ENCODE measurements at regions not wholly inside any gene's neighbourhood (a gene's known extent, or its start where the extent isn't known, plus 50 kb on each side); places are given as distances from the start of the nearest gene placed in this dataset.

GRCh38 chr3:117903226-117903625 is 1131.4 kb downstream of the IGSF11 start:
- no peak overlapping the region for H2AK5ac ChIP-seq (ENCODE audit: low read depth, low read length)
- no peak overlapping the region for H3K23ac ChIP-seq (ENCODE audit: low read depth, low read length, poor library complexity)
- DNase-seq (ENCODE audit: low spot score) = no peak
- H3K9me3 ChIP-seq (replicated peaks in 1 of 2; ENCODE audit: control insufficient read depth in 2 of 2, insufficient read depth in 1 of 2, low read depth in 1 of 2, low read length in 2 of 2) = peaks cover 0 to under 1% of the 10 kb centered on the region in 2 donors
- no peak overlapping the region for H2BK12ac ChIP-seq (ENCODE audit: low read length)
- no peak overlapping the region for H3K14ac ChIP-seq (ENCODE audit: low read length)
- H3K4me3 ChIP-seq (ENCODE audit: low read length in 2 of 2) = no peak overlapping the region
- no peak overlapping the region for H2BK15ac ChIP-seq (ENCODE audit: low read length)
- H3K36me3 ChIP-seq (replicated peaks in 1 of 2; ENCODE audit: control insufficient read depth in 2 of 2, insufficient read depth in 2 of 2, low read length in 2 of 2) = no peaks in the 10 kb centered on the region
- H3K79me1 ChIP-seq (ENCODE audit: low read depth, low read length) = no peaks in the 10 kb centered on the region
- H3K9ac ChIP-seq (ENCODE audit: low read depth, low read length, poor library complexity) = no peak overlapping the region
- no peak overlapping the region for H4K91ac ChIP-seq (ENCODE audit: low read depth, low read length, poor library complexity)
- H2BK5ac ChIP-seq (ENCODE audit: low read length) = no peak overlapping the region
- no peak overlapping the region for H2AFZ ChIP-seq (ENCODE audit: low read length)
- peaks cover 0 to 8% of the 10 kb centered on the region in 2 donors for H3K4me1 ChIP-seq (ENCODE audit: control insufficient read depth in 2 of 2, insufficient read depth in 1 of 2, low read depth in 1 of 2, low read length in 2 of 2)
- H3K4ac ChIP-seq (ENCODE audit: low read length) = no peak overlapping the region
- no peaks in the 10 kb centered on the region for H3K27me3 ChIP-seq (ENCODE audit: control insufficient read depth in 3 of 3, insufficient read depth in 3 of 3, low read depth in 1 of 3, low read length in 3 of 3)
- no peak overlapping the region for H4K8ac ChIP-seq (ENCODE audit: low read depth, low read length)
- H3K18ac ChIP-seq (ENCODE audit: low read length) = no peak overlapping the region
- H3K4me2 ChIP-seq (ENCODE audit: insufficient read depth, low read length, poor library complexity, severe bottlenecking) = no peak overlapping the region
- no peak overlapping the region for H2BK120ac ChIP-seq (ENCODE audit: low read depth, low read length)
- H3K27ac ChIP-seq (replicated peaks; ENCODE audit: low read length) = no peak overlapping the region

- H3K4me1 ChIP-seq (ENCODE audit: control insufficient read depth in 2 of 2, insufficient read depth in 1 of 2, low read depth in 1 of 2, low read length in 2 of 2) = peaks cover 0 to 6% of the 10 kb centered on the region in 2 donors
- H3K4me2 ChIP-seq (ENCODE audit: insufficient read depth, low read length, poor library complexity, severe bottlenecking) = no peak overlapping the region
- no peaks in the 10 kb centered on the region for H3K79me1 ChIP-seq (ENCODE audit: low read depth, low read length)
- no peak overlapping the region for H2BK5ac ChIP-seq (ENCODE audit: low read length)
- H3K4me3 ChIP-seq (ENCODE audit: low read length in 2 of 2) = no peak overlapping the region
- no peak overlapping the region for H2BK15ac ChIP-seq (ENCODE audit: low read length)
- no peak overlapping the region for H3K4ac ChIP-seq (ENCODE audit: low read length)
- H2AK5ac ChIP-seq (ENCODE audit: low read depth, low read length) = no peak overlapping the region
- no peak overlapping the region for H3K23ac ChIP-seq (ENCODE audit: low read depth, low read length, poor library complexity)
- H4K91ac ChIP-seq (ENCODE audit: low read depth, low read length, poor library complexity) = no peak overlapping the region
- WGBS, 2 donors (ENCODE audit: extremely low coverage in 2 of 2, insufficient read length in 2 of 2, insufficient replicate concordance in 1 of 2) = no CpG with 5 or more reads among the region's 3 CpGs
- H2AFZ ChIP-seq (ENCODE audit: low read length) = no peak overlapping the region
- no peaks in the 10 kb centered on the region for H3K27me3 ChIP-seq (ENCODE audit: control insufficient read depth in 3 of 3, insufficient read depth in 3 of 3, low read depth in 1 of 3, low read length in 3 of 3)
- no peak overlapping the region for H3K18ac ChIP-seq (ENCODE audit: low read length)
- no peaks in the 10 kb centered on the region for H3K9me3 ChIP-seq (replicated peaks in 1 of 2; ENCODE audit: control insufficient read depth in 2 of 2, insufficient read depth in 1 of 2, low read depth in 1 of 2, low read length in 2 of 2)
- no peak overlapping the region for H4K8ac ChIP-seq (ENCODE audit: low read depth, low read length)
- no peaks in the 10 kb centered on the region for H3K36me3 ChIP-seq (replicated peaks in 1 of 2; ENCODE audit: control insufficient read depth in 2 of 2, insufficient read depth in 2 of 2, low read length in 2 of 2)
- H3K27ac ChIP-seq (replicated peaks; ENCODE audit: low read length) = no peak overlapping the region
- H3K14ac ChIP-seq (ENCODE audit: low read length) = no peak overlapping the region
- DNase-seq (ENCODE audit: low spot score) = no peak
- no peak overlapping the region for H2BK12ac ChIP-seq (ENCODE audit: low read length)
- H3K9ac ChIP-seq (ENCODE audit: low read depth, low read length, poor library complexity) = no peak overlapping the region
- no peak overlapping the region for H2BK120ac ChIP-seq (ENCODE audit: low read depth, low read length)
Measured at GRCh38 chr3:117910820-117911521, 1123.7 kb downstream of the IGSF11 start.

- no peak overlapping the region for H2AK5ac ChIP-seq (ENCODE audit: low read depth, low read length)
- no peak overlapping the region for H2BK5ac ChIP-seq (ENCODE audit: low read length)
- no peak overlapping the region for H2BK12ac ChIP-seq (ENCODE audit: low read length)
- H3K36me3 ChIP-seq (replicated peaks in 1 of 2; ENCODE audit: control insufficient read depth in 2 of 2, insufficient read depth in 2 of 2, low read length in 2 of 2) = no peaks in the 10 kb centered on the region
- H3K27ac ChIP-seq (replicated peaks; ENCODE audit: low read length) = no peak overlapping the region
- no peak overlapping the region for H2AFZ ChIP-seq (ENCODE audit: low read length)
- no CpG with 5 or more reads among the region's 2 CpGs for WGBS, 2 donors (ENCODE audit: extremely low coverage in 2 of 2, insufficient read length in 2 of 2, insufficient replicate concordance in 1 of 2)
- no peak overlapping the region for H2BK15ac ChIP-seq (ENCODE audit: low read length)
- H3K18ac ChIP-seq (ENCODE audit: low read length) = no peak overlapping the region
- H3K4me1 ChIP-seq (ENCODE audit: control insufficient read depth in 2 of 2, insufficient read depth in 1 of 2, low read depth in 1 of 2, low read length in 2 of 2) = peaks cover 0 to 6% of the 10 kb centered on the region in 2 donors
- no peak overlapping the region for H3K23ac ChIP-seq (ENCODE audit: low read depth, low read length, poor library complexity)
- H2BK120ac ChIP-seq (ENCODE audit: low read depth, low read length) = no peak overlapping the region
- H3K4me3 ChIP-seq (ENCODE audit: low read length in 2 of 2) = no peak overlapping the region
- H4K8ac ChIP-seq (ENCODE audit: low read depth, low read length) = no peak overlapping the region
- no peaks in the 10 kb centered on the region for H3K79me1 ChIP-seq (ENCODE audit: low read depth, low read length)
- no peak overlapping the region for H3K14ac ChIP-seq (ENCODE audit: low read length)
- H3K27me3 ChIP-seq (ENCODE audit: control insufficient read depth in 3 of 3, insufficient read depth in 3 of 3, low read depth in 1 of 3, low read length in 3 of 3) = no peaks in the 10 kb centered on the region
- H4K91ac ChIP-seq (ENCODE audit: low read depth, low read length, poor library complexity) = no peak overlapping the region
- no peak overlapping the region for H3K4me2 ChIP-seq (ENCODE audit: insufficient read depth, low read length, poor library complexity, severe bottlenecking)
- no peaks in the 10 kb centered on the region for H3K9me3 ChIP-seq (replicated peaks in 1 of 2; ENCODE audit: control insufficient read depth in 2 of 2, insufficient read depth in 1 of 2, low read depth in 1 of 2, low read length in 2 of 2)
- H3K4ac ChIP-seq (ENCODE audit: low read length) = no peak overlapping the region
- no peak overlapping the region for H3K9ac ChIP-seq (ENCODE audit: low read depth, low read length, poor library complexity)
- no peak for DNase-seq (ENCODE audit: low spot score)
Measured at GRCh38 chr3:117912352-117912751, 1122.3 kb downstream of the IGSF11 start.

- Histone ChIP-seq H3K14ac (ENCODE audit: low read length) (no peak overlapping the region), H4K8ac (ENCODE audit: low read depth, low read length) (no peak overlapping the region), H2AK5ac (ENCODE audit: low read depth, low read length) (no peak overlapping the region), H3K9ac (ENCODE audit: low read depth, low read length, poor library complexity) (no peak overlapping the region), H2BK120ac (ENCODE audit: low read depth, low read length) (no peak overlapping the region), H3K9me3 (replicated peaks in 1 of 2; ENCODE audit: control insufficient read depth in 2 of 2, insufficient read depth in 1 of 2, low read depth in 1 of 2, low read length in 2 of 2) (no peaks in the 10 kb centered on the region), H3K27ac (replicated peaks; ENCODE audit: low read length) (no peak overlapping the region), H2BK5ac (ENCODE audit: low read length) (no peak overlapping the region), H3K79me1 (ENCODE audit: low read depth, low read length) (no peaks in the 10 kb centered on the region), H3K4ac (ENCODE audit: low read length) (no peak overlapping the region), H3K18ac (ENCODE audit: low read length) (no peak overlapping the region), H2AFZ (ENCODE audit: low read length) (no peak overlapping the region), H3K4me1 (ENCODE audit: control insufficient read depth in 2 of 2, insufficient read depth in 1 of 2, low read depth in 1 of 2, low read length in 2 of 2) (peaks cover 2 to 10% of the 10 kb centered on the region in 2 donors), H3K36me3 (replicated peaks in 1 of 2; ENCODE audit: control insufficient read depth in 2 of 2, insufficient read depth in 2 of 2, low read length in 2 of 2) (no peaks in the 10 kb centered on the region), H3K23ac (ENCODE audit: low read depth, low read length, poor library complexity) (no peak overlapping the region), H4K91ac (ENCODE audit: low read depth, low read length, poor library complexity) (no peak overlapping the region), H2BK12ac (ENCODE audit: low read length) (no peak overlapping the region), H3K27me3 (ENCODE audit: control insufficient read depth in 3 of 3, insufficient read depth in 3 of 3, low read depth in 1 of 3, low read length in 3 of 3) (no peaks in the 10 kb centered on the region), H3K4me3 (ENCODE audit: low read length in 2 of 2) (no peak overlapping the region), H3K4me2 (ENCODE audit: insufficient read depth, low read length, poor library complexity, severe bottlenecking) (no peak overlapping the region), H2BK15ac (ENCODE audit: low read length) (no peak overlapping the region)
- DNase-seq (ENCODE audit: low spot score) = no peak
- no CpG with 5 or more reads among the region's 8 CpGs for WGBS, 2 donors (ENCODE audit: extremely low coverage in 2 of 2, insufficient read length in 2 of 2, insufficient replicate concordance in 1 of 2)
Measured at GRCh38 chr3:117914540-117915100, 1120.0 kb downstream of the IGSF11 start.

Data from neuronal stem cell (in vitro differentiated cells).